GM12892 (cell line): ENCODE measurements at regions not wholly inside any gene's neighbourhood (a gene's known extent, or its start where the extent isn't known, plus 50 kb on each side); places are given as distances from the start of the nearest gene placed in this dataset.

Source experiments
- POLR2A ChIP-seq: IDR thresholded peaks from 2 replicates; pipeline ENCODE4 v1.6.1; 2011; ENCODE audit warnings: low read depth, low read length, control low read depth
- POLR2AphosphoS5 ChIP-seq: IDR thresholded peaks from 2 replicates; pipeline ENCODE4 v1.6.1; 2011; ENCODE audit warnings: low read depth, low read length, control low read depth
- TAF1 ChIP-seq: IDR thresholded peaks from 2 replicates; pipeline ENCODE4 v1.6.1; 2011; ENCODE audit warnings: low read depth, mild to moderate bottlenecking, control low read depth, low read length, borderline replicate concordance

DNA sequence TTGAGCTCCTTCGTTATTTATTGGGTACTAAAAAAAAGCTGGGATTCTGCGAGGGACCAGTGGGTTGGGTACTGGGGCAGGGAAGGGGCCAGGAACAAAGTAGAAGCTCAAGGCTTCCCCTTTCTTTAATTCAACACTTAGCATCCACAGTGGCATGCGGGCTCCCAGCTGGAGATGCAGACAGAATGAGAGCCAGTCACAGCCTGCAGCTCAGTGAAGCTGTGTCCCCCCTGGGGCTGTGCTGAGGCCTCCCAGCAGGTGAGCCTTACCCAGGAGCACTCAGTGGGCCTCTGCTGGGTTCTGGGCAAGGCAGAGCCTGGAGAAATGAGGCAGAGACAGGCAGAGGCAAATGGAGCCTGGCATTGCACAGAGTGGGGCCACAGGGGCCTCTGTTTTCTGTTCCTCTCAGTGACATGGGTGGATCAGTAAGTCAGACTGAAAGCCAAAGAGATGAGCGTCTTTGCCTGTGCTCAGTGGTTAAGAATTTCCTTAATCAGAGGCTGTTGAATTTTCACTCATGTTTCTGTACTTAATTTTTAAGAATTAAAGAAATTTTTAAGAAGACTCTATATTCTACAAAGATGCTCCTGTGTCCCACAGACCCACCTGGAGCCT, 181.4 kb upstream of the RBPJ start:
- TF ChIP-seq POLR2A (no peak), POLR2AphosphoS5 (no peak), TAF1 (no peak)
